ENCODE measurements at regions not wholly inside any gene's neighbourhood (a gene's known extent, or its start where the extent isn't known, plus 50 kb on each side); places are given as distances from the start of the nearest gene placed in this dataset.

GRCh38 chr2:16046649-16047048 lies 106.3 kb downstream of the MYCN start:
- TF ChIP-seq, protein P1, sequence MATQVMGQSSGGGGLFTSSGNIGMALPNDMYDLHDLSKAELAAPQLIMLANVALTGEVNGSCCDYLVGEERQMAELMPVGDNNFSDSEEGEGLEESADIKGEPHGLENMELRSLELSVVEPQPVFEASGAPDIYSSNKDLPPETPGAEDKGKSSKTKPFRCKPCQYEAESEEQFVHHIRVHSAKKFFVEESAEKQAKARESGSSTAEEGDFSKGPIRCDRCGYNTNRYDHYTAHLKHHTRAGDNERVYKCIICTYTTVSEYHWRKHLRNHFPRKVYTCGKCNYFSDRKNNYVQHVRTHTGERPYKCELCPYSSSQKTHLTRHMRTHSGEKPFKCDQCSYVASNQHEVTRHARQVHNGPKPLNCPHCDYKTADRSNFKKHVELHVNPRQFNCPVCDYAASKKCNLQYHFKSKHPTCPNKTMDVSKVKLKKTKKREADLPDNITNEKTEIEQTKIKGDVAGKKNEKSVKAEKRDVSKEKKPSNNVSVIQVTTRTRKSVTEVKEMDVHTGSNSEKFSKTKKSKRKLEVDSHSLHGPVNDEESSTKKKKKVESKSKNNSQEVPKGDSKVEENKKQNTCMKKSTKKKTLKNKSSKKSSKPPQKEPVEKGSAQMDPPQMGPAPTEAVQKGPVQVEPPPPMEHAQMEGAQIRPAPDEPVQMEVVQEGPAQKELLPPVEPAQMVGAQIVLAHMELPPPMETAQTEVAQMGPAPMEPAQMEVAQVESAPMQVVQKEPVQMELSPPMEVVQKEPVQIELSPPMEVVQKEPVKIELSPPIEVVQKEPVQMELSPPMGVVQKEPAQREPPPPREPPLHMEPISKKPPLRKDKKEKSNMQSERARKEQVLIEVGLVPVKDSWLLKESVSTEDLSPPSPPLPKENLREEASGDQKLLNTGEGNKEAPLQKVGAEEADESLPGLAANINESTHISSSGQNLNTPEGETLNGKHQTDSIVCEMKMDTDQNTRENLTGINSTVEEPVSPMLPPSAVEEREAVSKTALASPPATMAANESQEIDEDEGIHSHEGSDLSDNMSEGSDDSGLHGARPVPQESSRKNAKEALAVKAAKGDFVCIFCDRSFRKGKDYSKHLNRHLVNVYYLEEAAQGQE (IDR thresholded peaks at IDR 0.05; ENCODE audit: insufficient read depth in 1 of 2, low read depth in 2 of 2, low read length in 2 of 2) = no peak
- TF ChIP-seq POLR2AphosphoS5 (IDR thresholded peaks at IDR 0.05; ENCODE audit: low read depth, low read length) (no peak), FOXP2 (optimal IDR thresholded peaks at IDR 0.05; ENCODE audit: borderline replicate concordance, extremely low read depth, extremely low read length, insufficient read depth) (no peak), SIN3A (IDR thresholded peaks at IDR 0.05; ENCODE audit: borderline replicate concordance, insufficient read depth, low read length) (no peak), TAF1 (IDR thresholded peaks at IDR 0.05; ENCODE audit: borderline replicate concordance, insufficient read depth, low read length) (no peak)

- TF ChIP-seq SIN3A (IDR thresholded peaks at IDR 0.05; ENCODE audit: borderline replicate concordance, insufficient read depth, low read length) (no peak), POLR2AphosphoS5 (IDR thresholded peaks at IDR 0.05; ENCODE audit: low read depth, low read length) (no peak), TAF1 (IDR thresholded peaks at IDR 0.05; ENCODE audit: borderline replicate concordance, insufficient read depth, low read length) (no peak), FOXP2 (optimal IDR thresholded peaks at IDR 0.05; ENCODE audit: borderline replicate concordance, extremely low read depth, extremely low read length, insufficient read depth) (no peak)
- TF ChIP-seq, protein P1 (IDR thresholded peaks at IDR 0.05; ENCODE audit: insufficient read depth in 1 of 2, low read depth in 2 of 2, low read length in 2 of 2) = no peak
Observed at GRCh38 chr2:16045653-16046352, 105.5 kb downstream of the MYCN start.

GRCh38 chr2:16044946-16045456 lies 104.7 kb downstream of the MYCN start:
- TF ChIP-seq FOXP2 (optimal IDR thresholded peaks at IDR 0.05; ENCODE audit: borderline replicate concordance, extremely low read depth, extremely low read length, insufficient read depth) = no peak
- no peak for TF ChIP-seq TAF1 (IDR thresholded peaks at IDR 0.05; ENCODE audit: borderline replicate concordance, insufficient read depth, low read length)
- TF ChIP-seq POLR2AphosphoS5 (IDR thresholded peaks at IDR 0.05; ENCODE audit: low read depth, low read length) = no peak

GRCh38 chr2:16043627-16044026 lies 103.3 kb downstream of the MYCN start:
- TF ChIP-seq POLR2AphosphoS5 (IDR thresholded peaks at IDR 0.05; ENCODE audit: low read depth, low read length) = no peak
- no peak for TF ChIP-seq FOXP2 (optimal IDR thresholded peaks at IDR 0.05; ENCODE audit: borderline replicate concordance, extremely low read depth, extremely low read length, insufficient read depth)
- TF ChIP-seq TAF1 (IDR thresholded peaks at IDR 0.05; ENCODE audit: borderline replicate concordance, insufficient read depth, low read length) = no peak
- TF ChIP-seq SIN3A (IDR thresholded peaks at IDR 0.05; ENCODE audit: borderline replicate concordance, insufficient read depth, low read length) = no peak
- TF ChIP-seq, protein P1 (IDR thresholded peaks at IDR 0.05; ENCODE audit: insufficient read depth in 1 of 2, low read depth in 2 of 2, low read length in 2 of 2) = no peak

- TF ChIP-seq POLR2AphosphoS5 (IDR thresholded peaks at IDR 0.05; ENCODE audit: low read depth, low read length) (no peak), TAF1 (IDR thresholded peaks at IDR 0.05; ENCODE audit: borderline replicate concordance, insufficient read depth, low read length) (no peak), SIN3A (IDR thresholded peaks at IDR 0.05; ENCODE audit: borderline replicate concordance, insufficient read depth, low read length) (no peak), FOXP2 (optimal IDR thresholded peaks at IDR 0.05; ENCODE audit: borderline replicate concordance, extremely low read depth, extremely low read length, insufficient read depth) (no peak)
- TF ChIP-seq, protein P1 (IDR thresholded peaks at IDR 0.05; ENCODE audit: insufficient read depth in 1 of 2, low read depth in 2 of 2, low read length in 2 of 2) = no peak
Observed at GRCh38 chr2:16043192-16043591, 102.8 kb downstream of the MYCN start.
